Endothelial cell of umbilical vein (primary cell): ENCODE measurements at regions not wholly inside any gene's neighbourhood (a gene's known extent, or its start where the extent isn't known, plus 50 kb on each side); places are given as distances from the start of the nearest gene placed in this dataset.

Source experiments
- BruUV-seq: library from RNA; stranded (reverse); fragments of 400-500 nt; replicated peaks from 2 replicates; lab custom pipeline; 2021; lab: Mats Ljungman, UMichigan
- CTCF ChIA-PET: fragments of 300-600, 350-600 bp; sonication (Branson Sonifier 250); formaldehyde crosslinking; loops from one replicate; lab custom pipeline; 2021; ENCODE audit warnings: antibody characterized with exemption, inconsistent platforms; lab: Charles Lee
- POLR2A ChIA-PET: fragments of 300-600, 350-600 bp; sonication (Branson Sonifier 250); formaldehyde crosslinking; loops from one replicate; lab custom pipeline; 2021; ENCODE audit warnings: antibody characterized with exemption, inconsistent platforms; lab: Charles Lee
- DNase-seq: peaks from one replicate; pipeline ENCODE4 v3.0.0-alpha.2; 2011; ENCODE audit warnings: low read depth, low spot score
- FAIRE-seq: peaks from 2 replicates; lab custom pipeline; 2011; peaks lifted over from hg19 to GRCh38; lab: Jason Lieb, UNC
- H2AFZ ChIP-seq: 2 replicates; pipeline ENCODE4 v1.6.0; 2012; ENCODE audit warnings: low read depth, low read length, control low read depth, inconsistent platforms
- H3K27ac ChIP-seq: 2 replicates; pipeline ENCODE4 v1.5.1; 2011; ENCODE audit warnings: low read depth, mild to moderate bottlenecking, control low read depth, low read length, moderate library complexity; ENCODE audit not compliant: insufficient read depth
- H3K27me3 ChIP-seq, 2 experiments: 2 replicates each; pipeline versions ENCODE4 v1.6.0 to v1.6.1; 2011; ENCODE audit warnings: low read length in 2 of 2, mixed read lengths in 1 of 2; ENCODE audit not compliant: control insufficient read depth in 2 of 2, insufficient read depth in 2 of 2
- H3K36me3 ChIP-seq, 2 experiments: 2 replicates in 1 of 2; 3 replicates in 1 of 2; pipeline ENCODE4 v1.5.1; 2011; ENCODE audit warnings: low read length in 2 of 2, mild to moderate bottlenecking in 1 of 2, moderate library complexity in 1 of 2; ENCODE audit not compliant: control insufficient read depth in 2 of 2, insufficient read depth in 2 of 2; ENCODE audit errors: extremely low read depth in 1 of 2
- H3K4me1 ChIP-seq: 3 replicates; pipeline ENCODE4 v1.5.1; 2011; ENCODE audit warnings: mild to moderate bottlenecking, low read length; ENCODE audit not compliant: control insufficient read depth, insufficient read depth; ENCODE audit errors: extremely low read depth
- H3K4me2 ChIP-seq: 2 replicates; pipeline ENCODE4 v1.6.1; 2011; ENCODE audit warnings: low read length, control low read depth, mixed read lengths; ENCODE audit not compliant: insufficient read depth
- H3K4me3 ChIP-seq, 3 experiments: fragments of 200-600 bp in 1 of 3; sonication (generic), shearing (Covaris generic) in 1 of 3; replicated peaks in 1 of 3; 2 replicates each; pipeline ENCODE4 v1.5.1; 2011 to 2016; ENCODE audit warnings: control low read depth in 3 of 3, low read length in 3 of 3, mild to moderate bottlenecking in 2 of 3, inconsistent platforms in 1 of 3, low read depth in 1 of 3, moderate library complexity in 1 of 3; ENCODE audit not compliant: insufficient read depth in 1 of 3
- H3K79me2 ChIP-seq: 2 replicates; pipeline ENCODE4 v1.6.0; 2012; ENCODE audit warnings: low read length, inconsistent platforms; ENCODE audit not compliant: control insufficient read depth, insufficient read depth
- H3K9ac ChIP-seq: replicated peaks from 2 replicates; pipeline ENCODE3; 2011; ENCODE audit warnings: low read length, control low read depth; ENCODE audit not compliant: insufficient read depth; ENCODE audit errors: extremely low read depth
- H3K9me1 ChIP-seq: replicated peaks from 3 replicates; pipeline ENCODE4 v1.6.0; 2011; ENCODE audit warnings: mild to moderate bottlenecking, low read length; ENCODE audit not compliant: control insufficient read depth, insufficient read depth; ENCODE audit errors: extremely low read depth
- H3K9me3 ChIP-seq: replicated peaks from 2 replicates; pipeline ENCODE4 v1.5.1; 2012; ENCODE audit warnings: low read length, inconsistent platforms; ENCODE audit not compliant: control insufficient read depth, insufficient read depth
- H4K20me1 ChIP-seq: replicated peaks from 2 replicates; pipeline ENCODE3; 2011; ENCODE audit warnings: mild to moderate bottlenecking, low read length; ENCODE audit not compliant: control insufficient read depth, insufficient read depth; ENCODE audit errors: extremely low read depth
- CTCF ChIP-seq, 2 donors: IDR thresholded peaks; 1 replicate in 1 of 2; 2 replicates in 1 of 2; pipeline ENCODE4 v1.5.1; 2011; ENCODE audit warnings: low read length in 2 of 2, mild to moderate bottlenecking in 2 of 2, moderate library complexity in 2 of 2, control low read depth in 1 of 2, inconsistent platforms in 1 of 2, low read depth in 1 of 2; ENCODE audit not compliant: insufficient read depth in 1 of 2; ENCODE audit errors: extremely low read depth in 1 of 2
- EZH2 ChIP-seq: IDR thresholded peaks from 2 replicates; pipeline ENCODE4 v1.6.1; 2012; ENCODE audit warnings: borderline replicate concordance, low read depth, mild to moderate bottlenecking, moderate library complexity, low read length, inconsistent platforms; ENCODE audit not compliant: severe bottlenecking
- FOS ChIP-seq: IDR thresholded peaks from 2 replicates; pipeline ENCODE4 v1.6.1; 2011; ENCODE audit warnings: mild to moderate bottlenecking, low read length, moderate library complexity, borderline replicate concordance; ENCODE audit not compliant: insufficient read depth
- GATA2 ChIP-seq: IDR thresholded peaks from 2 replicates; pipeline ENCODE4 v1.7.0; 2011; ENCODE audit warnings: low read depth, mild to moderate bottlenecking, moderate library complexity, mixed read lengths, low read length; ENCODE audit not compliant: insufficient read length, insufficient read depth
- JUN ChIP-seq: IDR thresholded peaks from 2 replicates; pipeline ENCODE4 v1.6.1; 2011; ENCODE audit warnings: borderline replicate concordance, low read depth; ENCODE audit not compliant: insufficient read length, insufficient read depth
- MYC ChIP-seq: IDR thresholded peaks from one replicate; pipeline ENCODE4 v1.6.1; 2011; ENCODE audit warnings: mild to moderate bottlenecking, low read depth, low read length
- POLR2A ChIP-seq: IDR thresholded peaks from 2 replicates; pipeline ENCODE4 v1.6.1; 2012; ENCODE audit warnings: low read depth, mild to moderate bottlenecking, control low read depth, low read length
- POLR2AphosphoS5 ChIP-seq: IDR thresholded peaks from 2 replicates; pipeline ENCODE4 v1.6.1; 2012; ENCODE audit warnings: low read depth, mild to moderate bottlenecking, control low read depth, low read length, moderate library complexity; ENCODE audit not compliant: insufficient read depth
- dilution Hi-C: fragments of 300-500 bp; cut with MboI; formaldehyde crosslinking; loops from one replicate; pipeline ENCODE4 v1.15.0; 2019; ENCODE audit warnings: low sequenced_read_pairs; ENCODE audit not compliant: extremely low pct_ligation_motif_present
- intact Hi-C: fragments of 100-400 bp; cut with micrococcal nuclease; formaldehyde crosslinking; loops from one replicate; pipeline ENCODE4 v1.10.0; 2022
- TF ChIP-seq, protein P1 (sequence below): IDR thresholded peaks from 2 replicates; pipeline ENCODE4 v1.6.1; 2011; ENCODE audit not compliant: insufficient read depth, insufficient read length

GRCh38 chr5:40206030-40206429, 473.7 kb upstream of the PTGER4 start:
- Histone ChIP-seq H3K4me1 (peaks cover 32% of the 10 kb centered on the region), H3K36me3 (no peaks in the 10 kb centered on the region), H3K4me3 (no peak overlapping the region), H3K9me3 (no peaks in the 10 kb centered on the region), H3K79me2 (no peaks in the 10 kb centered on the region), H3K27me3 (no peaks in the 10 kb centered on the region), H3K9me1 (no peaks in the 10 kb centered on the region), H3K27ac (no peak overlapping the region), H3K9ac (no peak overlapping the region), H2AFZ (no peak overlapping the region), H4K20me1 (no peaks in the 10 kb centered on the region), H3K4me2 (no peak overlapping the region)
- intact Hi-C loops = no loop called here
- no TSS peak for BruUV-seq
- POLR2A ChIA-PET = no interaction called here
- DNase-seq = no peak
- TF ChIP-seq GATA2 = no peak
- TF ChIP-seq JUN = no peak
- TF ChIP-seq CTCF (IDR thresholded peaks at IDR 0.05; ENCODE audit: extremely low read depth in 1 of 2, insufficient read depth in 1 of 2, low read depth in 1 of 2, low read length in 2 of 2) = no peak
- TF ChIP-seq POLR2AphosphoS5 = no peak
- TF ChIP-seq EZH2 = no peak
- TF ChIP-seq, protein P1, sequence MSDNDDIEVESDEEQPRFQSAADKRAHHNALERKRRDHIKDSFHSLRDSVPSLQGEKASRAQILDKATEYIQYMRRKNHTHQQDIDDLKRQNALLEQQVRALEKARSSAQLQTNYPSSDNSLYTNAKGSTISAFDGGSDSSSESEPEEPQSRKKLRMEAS = no peak
- no peak for TF ChIP-seq MYC
- no peak for TF ChIP-seq FOS
- no peak for TF ChIP-seq POLR2A
- FAIRE-seq = no peak
- CTCF ChIA-PET = interaction anchor here (1.2 kb wide), 1 partner anchor 475 kb away, joined by 3 read pairs; no protein-coding TSS in a partner anchor
- dilution Hi-C loops = no loop called here
